ENCODE measurements at regions not wholly inside any gene's neighbourhood (a gene's known extent, or its start where the extent isn't known, plus 50 kb on each side); places are given as distances from the start of the nearest gene placed in this dataset.
"Not testable (repeated sequence)": the region's sequence is repeated elsewhere in the genome, so short reads cannot be mapped to it uniquely, and the experiment has no call there.

- TF ChIP-seq, protein P1, sequence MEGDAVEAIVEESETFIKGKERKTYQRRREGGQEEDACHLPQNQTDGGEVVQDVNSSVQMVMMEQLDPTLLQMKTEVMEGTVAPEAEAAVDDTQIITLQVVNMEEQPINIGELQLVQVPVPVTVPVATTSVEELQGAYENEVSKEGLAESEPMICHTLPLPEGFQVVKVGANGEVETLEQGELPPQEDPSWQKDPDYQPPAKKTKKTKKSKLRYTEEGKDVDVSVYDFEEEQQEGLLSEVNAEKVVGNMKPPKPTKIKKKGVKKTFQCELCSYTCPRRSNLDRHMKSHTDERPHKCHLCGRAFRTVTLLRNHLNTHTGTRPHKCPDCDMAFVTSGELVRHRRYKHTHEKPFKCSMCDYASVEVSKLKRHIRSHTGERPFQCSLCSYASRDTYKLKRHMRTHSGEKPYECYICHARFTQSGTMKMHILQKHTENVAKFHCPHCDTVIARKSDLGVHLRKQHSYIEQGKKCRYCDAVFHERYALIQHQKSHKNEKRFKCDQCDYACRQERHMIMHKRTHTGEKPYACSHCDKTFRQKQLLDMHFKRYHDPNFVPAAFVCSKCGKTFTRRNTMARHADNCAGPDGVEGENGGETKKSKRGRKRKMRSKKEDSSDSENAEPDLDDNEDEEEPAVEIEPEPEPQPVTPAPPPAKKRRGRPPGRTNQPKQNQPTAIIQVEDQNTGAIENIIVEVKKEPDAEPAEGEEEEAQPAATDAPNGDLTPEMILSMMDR (IDR thresholded peaks at IDR 0.05): not testable (repeated sequence)
- TF ChIP-seq POLR2A (IDR thresholded peaks at IDR 0.05; ENCODE audit: low read depth); POLR2AphosphoS5 (IDR thresholded peaks at IDR 0.05): not testable (repeated sequence)
These were observed 518.9 kb upstream of the CCDC54 start for GRCh38 chr3:106858321-106858720.

Data from esophagus muscularis mucosa (tissue), 3 donors.